ENCODE measurements at regions not wholly inside any gene's neighbourhood (a gene's known extent, or its start where the extent isn't known, plus 50 kb on each side); places are given as distances from the start of the nearest gene placed in this dataset.

DNA sequence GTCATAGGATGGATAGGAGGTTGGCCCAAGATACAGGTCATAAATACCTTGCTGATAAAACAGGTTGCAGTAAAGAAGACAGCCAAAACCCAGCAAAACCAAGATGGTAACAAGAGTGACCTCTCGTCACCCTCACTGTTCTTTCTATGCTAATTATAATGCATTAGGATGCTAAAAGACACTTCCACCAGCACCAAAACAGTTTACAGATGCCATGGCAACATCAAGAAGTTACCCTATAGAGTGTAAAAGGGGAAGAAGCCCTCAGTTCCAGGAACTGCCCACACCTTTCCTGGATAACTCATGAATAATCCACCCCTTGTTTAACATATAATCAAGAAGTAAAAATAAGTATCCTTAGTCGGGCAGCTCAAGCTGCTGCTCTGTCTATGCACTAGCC lies 671.9 kb downstream of the PTPRC start:
- no peaks in the 10 kb centered on the region for H3K27me3 ChIP-seq (ENCODE audit: control insufficient read depth in 3 of 3, insufficient read depth in 3 of 3, low read depth in 1 of 3, low read length in 3 of 3)
- H3K4me3 ChIP-seq (ENCODE audit: low read length in 2 of 2), result no peak overlapping the region
- H2BK15ac ChIP-seq (ENCODE audit: low read length), result no peak overlapping the region
- no peak overlapping the region for H2BK12ac ChIP-seq (ENCODE audit: low read length)
- no peak overlapping the region for H2AK5ac ChIP-seq (ENCODE audit: low read depth, low read length)
- H4K91ac ChIP-seq (ENCODE audit: low read depth, low read length, poor library complexity), result no peak overlapping the region
- no peaks in the 10 kb centered on the region for H3K9me3 ChIP-seq (replicated peaks in 1 of 2; ENCODE audit: control insufficient read depth in 2 of 2, insufficient read depth in 1 of 2, low read depth in 1 of 2, low read length in 2 of 2)
- H3K14ac ChIP-seq (ENCODE audit: low read length), result no peak overlapping the region
- no peak overlapping the region for H3K4me2 ChIP-seq (ENCODE audit: insufficient read depth, low read length, poor library complexity, severe bottlenecking)
- H3K9ac ChIP-seq (ENCODE audit: low read depth, low read length, poor library complexity), result no peak overlapping the region
- H3K23ac ChIP-seq (ENCODE audit: low read depth, low read length, poor library complexity), result no peak overlapping the region
- H3K27ac ChIP-seq (replicated peaks; ENCODE audit: low read length), result no peak overlapping the region
- peak overlapping the region; percentile 24 for H2AFZ ChIP-seq (ENCODE audit: low read length)
- no peak overlapping the region for H2BK120ac ChIP-seq (ENCODE audit: low read depth, low read length)
- WGBS, 2 donors (ENCODE audit: extremely low coverage in 2 of 2, insufficient read length in 2 of 2, insufficient replicate concordance in 1 of 2), result no CpG with 5 or more reads among the region's 2 CpGs
- no peak overlapping the region for H4K8ac ChIP-seq (ENCODE audit: low read depth, low read length)
- no peak overlapping the region for H3K4ac ChIP-seq (ENCODE audit: low read length)
- H2BK5ac ChIP-seq (ENCODE audit: low read length), result no peak overlapping the region
- peaks cover 1 to 20% of the 10 kb centered on the region in 2 donors for H3K4me1 ChIP-seq (ENCODE audit: control insufficient read depth in 2 of 2, insufficient read depth in 1 of 2, low read depth in 1 of 2, low read length in 2 of 2)
- H3K79me1 ChIP-seq (ENCODE audit: low read depth, low read length), result no peaks in the 10 kb centered on the region
- DNase-seq (ENCODE audit: low spot score), result no peak
- no peaks in the 10 kb centered on the region for H3K36me3 ChIP-seq (replicated peaks in 1 of 2; ENCODE audit: control insufficient read depth in 2 of 2, insufficient read depth in 2 of 2, low read length in 2 of 2)
- H3K18ac ChIP-seq (ENCODE audit: low read length), result no peak overlapping the region

DNA sequence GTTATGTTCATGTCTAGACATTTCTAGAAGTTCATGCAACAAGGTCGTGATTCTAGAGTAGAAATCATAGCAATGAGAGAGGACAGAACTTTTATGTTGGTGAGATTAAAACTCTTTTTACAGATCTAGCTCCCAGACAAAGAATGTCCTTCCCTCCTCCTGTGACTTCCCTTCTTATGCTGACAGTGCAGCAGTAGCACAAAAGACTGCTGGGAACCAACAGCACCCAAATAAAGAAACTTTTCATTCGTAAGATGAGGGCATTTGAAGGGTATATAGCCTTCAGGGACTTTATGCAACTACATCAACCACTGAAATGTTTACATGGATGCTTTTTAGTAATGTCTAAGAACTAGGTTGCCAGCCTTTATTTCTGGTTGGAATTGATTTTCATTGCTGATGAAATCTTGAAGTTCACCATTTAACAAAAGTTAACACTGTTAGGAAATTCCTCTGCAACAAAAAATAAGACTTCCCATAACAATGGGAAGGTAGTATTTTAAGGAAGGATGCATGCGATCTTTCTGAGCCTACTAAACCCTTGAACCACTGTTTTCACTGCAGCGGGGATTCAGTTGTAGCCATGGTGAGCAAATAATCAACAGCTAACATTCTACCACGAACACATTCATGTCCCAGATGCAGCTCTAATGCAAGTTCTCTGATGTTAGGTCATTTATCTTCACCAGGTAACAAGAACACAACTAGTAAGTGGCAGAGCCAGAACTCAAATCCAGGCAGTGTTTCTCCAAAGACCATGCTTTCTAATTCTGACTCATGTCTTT lies 672.8 kb downstream of the PTPRC start:
- H3K4ac ChIP-seq (ENCODE audit: low read length), result no peak overlapping the region
- H3K27me3 ChIP-seq (ENCODE audit: control insufficient read depth in 3 of 3, insufficient read depth in 3 of 3, low read depth in 1 of 3, low read length in 3 of 3), result no peaks in the 10 kb centered on the region
- no peaks in the 10 kb centered on the region for H3K9me3 ChIP-seq (replicated peaks in 1 of 2; ENCODE audit: control insufficient read depth in 2 of 2, insufficient read depth in 1 of 2, low read depth in 1 of 2, low read length in 2 of 2)
- no peak overlapping the region for H3K9ac ChIP-seq (ENCODE audit: low read depth, low read length, poor library complexity)
- H3K23ac ChIP-seq (ENCODE audit: low read depth, low read length, poor library complexity), result no peak overlapping the region
- H3K27ac ChIP-seq (replicated peaks; ENCODE audit: low read length), result no peak overlapping the region
- H4K8ac ChIP-seq (ENCODE audit: low read depth, low read length), result no peak overlapping the region
- H3K79me1 ChIP-seq (ENCODE audit: low read depth, low read length), result no peaks in the 10 kb centered on the region
- H3K36me3 ChIP-seq (replicated peaks in 1 of 2; ENCODE audit: control insufficient read depth in 2 of 2, insufficient read depth in 2 of 2, low read length in 2 of 2), result no peaks in the 10 kb centered on the region
- no peak overlapping the region for H3K14ac ChIP-seq (ENCODE audit: low read length)
- no peak overlapping the region for H2BK120ac ChIP-seq (ENCODE audit: low read depth, low read length)
- no peak overlapping the region for H4K91ac ChIP-seq (ENCODE audit: low read depth, low read length, poor library complexity)
- peaks cover 1 to 20% of the 10 kb centered on the region in 2 donors for H3K4me1 ChIP-seq (ENCODE audit: control insufficient read depth in 2 of 2, insufficient read depth in 1 of 2, low read depth in 1 of 2, low read length in 2 of 2)
- no peak overlapping the region for H3K18ac ChIP-seq (ENCODE audit: low read length)
- peak overlapping the region; percentile 60 for H2AFZ ChIP-seq (ENCODE audit: low read length)
- H3K4me2 ChIP-seq (ENCODE audit: insufficient read depth, low read length, poor library complexity, severe bottlenecking), result no peak overlapping the region
- H2BK12ac ChIP-seq (ENCODE audit: low read length), result no peak overlapping the region
- H2BK5ac ChIP-seq (ENCODE audit: low read length), result no peak overlapping the region
- no peak overlapping the region for H3K4me3 ChIP-seq (ENCODE audit: low read length in 2 of 2)
- WGBS, 2 donors (ENCODE audit: extremely low coverage in 2 of 2, insufficient read length in 2 of 2, insufficient replicate concordance in 1 of 2), result no CpG with 5 or more reads among the region's 5 CpGs
- H2BK15ac ChIP-seq (ENCODE audit: low read length), result no peak overlapping the region
- DNase-seq (ENCODE audit: low spot score), result no peak
- H2AK5ac ChIP-seq (ENCODE audit: low read depth, low read length), result no peak overlapping the region

DNA sequence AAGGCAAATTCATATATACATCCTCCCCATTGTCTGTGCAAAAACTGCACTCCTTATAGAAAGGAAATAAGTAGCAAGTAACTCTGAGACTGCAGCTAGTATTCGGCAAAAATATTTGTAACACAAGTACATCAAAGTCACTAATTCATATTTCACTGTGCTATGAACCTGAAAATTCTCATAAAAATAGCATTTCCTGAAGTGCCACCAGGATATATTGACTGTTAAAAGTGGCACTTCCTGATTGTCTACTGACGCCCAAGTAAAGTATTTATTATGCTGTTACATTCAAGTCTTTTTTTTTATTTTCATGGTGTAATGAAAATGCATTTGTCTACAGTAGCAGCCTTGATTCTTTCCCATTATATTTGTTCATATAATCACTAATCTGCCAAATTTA lies 673.8 kb downstream of the PTPRC start:
- H3K9me3 ChIP-seq (replicated peaks in 1 of 2; ENCODE audit: control insufficient read depth in 2 of 2, insufficient read depth in 1 of 2, low read depth in 1 of 2, low read length in 2 of 2), result no peaks in the 10 kb centered on the region
- H3K18ac ChIP-seq (ENCODE audit: low read length), result no peak overlapping the region
- no peak for DNase-seq (ENCODE audit: low spot score)
- no peak overlapping the region for H3K14ac ChIP-seq (ENCODE audit: low read length)
- H2BK5ac ChIP-seq (ENCODE audit: low read length), result no peak overlapping the region
- H2BK15ac ChIP-seq (ENCODE audit: low read length), result no peak overlapping the region
- H3K4ac ChIP-seq (ENCODE audit: low read length), result no peak overlapping the region
- H3K36me3 ChIP-seq (replicated peaks in 1 of 2; ENCODE audit: control insufficient read depth in 2 of 2, insufficient read depth in 2 of 2, low read length in 2 of 2), result no peaks in the 10 kb centered on the region
- H3K27ac ChIP-seq (replicated peaks; ENCODE audit: low read length), result no peak overlapping the region
- H3K4me2 ChIP-seq (ENCODE audit: insufficient read depth, low read length, poor library complexity, severe bottlenecking), result no peak overlapping the region
- no peak overlapping the region for H3K23ac ChIP-seq (ENCODE audit: low read depth, low read length, poor library complexity)
- H2BK12ac ChIP-seq (ENCODE audit: low read length), result no peak overlapping the region
- no peak overlapping the region for H2BK120ac ChIP-seq (ENCODE audit: low read depth, low read length)
- no CpG with 5 or more reads among the region's 2 CpGs for WGBS, 2 donors (ENCODE audit: extremely low coverage in 2 of 2, insufficient read length in 2 of 2, insufficient replicate concordance in 1 of 2)
- no peaks in the 10 kb centered on the region for H3K79me1 ChIP-seq (ENCODE audit: low read depth, low read length)
- H2AFZ ChIP-seq (ENCODE audit: low read length), result no peak overlapping the region
- peaks cover 1 to 20% of the 10 kb centered on the region in 2 donors for H3K4me1 ChIP-seq (ENCODE audit: control insufficient read depth in 2 of 2, insufficient read depth in 1 of 2, low read depth in 1 of 2, low read length in 2 of 2)
- H4K8ac ChIP-seq (ENCODE audit: low read depth, low read length), result no peak overlapping the region
- no peak overlapping the region for H4K91ac ChIP-seq (ENCODE audit: low read depth, low read length, poor library complexity)
- H3K9ac ChIP-seq (ENCODE audit: low read depth, low read length, poor library complexity), result no peak overlapping the region
- no peak overlapping the region for H2AK5ac ChIP-seq (ENCODE audit: low read depth, low read length)
- no peak overlapping the region for H3K4me3 ChIP-seq (ENCODE audit: low read length in 2 of 2)
- no peaks in the 10 kb centered on the region for H3K27me3 ChIP-seq (ENCODE audit: control insufficient read depth in 3 of 3, insufficient read depth in 3 of 3, low read depth in 1 of 3, low read length in 3 of 3)

DNA sequence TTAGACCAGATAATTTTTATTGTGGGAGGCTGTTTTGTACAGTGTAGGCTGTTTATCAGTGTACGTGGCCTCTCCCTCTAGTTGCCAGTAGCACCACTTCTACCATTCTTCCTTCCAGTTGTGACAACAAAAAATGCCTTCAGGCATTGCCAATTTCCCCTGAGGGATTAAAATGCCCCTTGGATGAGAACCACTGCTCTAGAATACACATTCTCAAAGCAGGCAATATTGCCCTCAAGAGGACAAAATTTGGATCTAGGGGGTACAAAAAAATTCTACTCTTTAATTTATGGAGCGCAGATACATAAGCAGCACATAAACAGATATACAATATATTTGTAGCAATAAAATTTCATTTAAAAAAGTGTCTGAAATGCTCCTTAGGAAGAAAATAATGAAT lies 674.6 kb downstream of the PTPRC start:
- DNase-seq (ENCODE audit: low spot score), result no peak
- H3K9me3 ChIP-seq (replicated peaks in 1 of 2; ENCODE audit: control insufficient read depth in 2 of 2, insufficient read depth in 1 of 2, low read depth in 1 of 2, low read length in 2 of 2), result no peaks in the 10 kb centered on the region
- no peak overlapping the region for H2BK15ac ChIP-seq (ENCODE audit: low read length)
- no peak overlapping the region for H3K4ac ChIP-seq (ENCODE audit: low read length)
- no peak overlapping the region for H3K18ac ChIP-seq (ENCODE audit: low read length)
- no peak overlapping the region for H3K14ac ChIP-seq (ENCODE audit: low read length)
- H4K91ac ChIP-seq (ENCODE audit: low read depth, low read length, poor library complexity), result no peak overlapping the region
- no peaks in the 10 kb centered on the region for H3K27me3 ChIP-seq (ENCODE audit: control insufficient read depth in 3 of 3, insufficient read depth in 3 of 3, low read depth in 1 of 3, low read length in 3 of 3)
- H3K4me3 ChIP-seq (ENCODE audit: low read length in 2 of 2), result no peak overlapping the region
- H3K36me3 ChIP-seq (replicated peaks in 1 of 2; ENCODE audit: control insufficient read depth in 2 of 2, insufficient read depth in 2 of 2, low read length in 2 of 2), result no peaks in the 10 kb centered on the region
- H2BK120ac ChIP-seq (ENCODE audit: low read depth, low read length), result no peak overlapping the region
- H3K9ac ChIP-seq (ENCODE audit: low read depth, low read length, poor library complexity), result no peak overlapping the region
- H2BK5ac ChIP-seq (ENCODE audit: low read length), result no peak overlapping the region
- no peak overlapping the region for H2AK5ac ChIP-seq (ENCODE audit: low read depth, low read length)
- no peak overlapping the region for H2BK12ac ChIP-seq (ENCODE audit: low read length)
- no peaks in the 10 kb centered on the region for H3K79me1 ChIP-seq (ENCODE audit: low read depth, low read length)
- no peak overlapping the region for H3K27ac ChIP-seq (replicated peaks; ENCODE audit: low read length)
- no peak overlapping the region for H4K8ac ChIP-seq (ENCODE audit: low read depth, low read length)
- no peak overlapping the region for H3K4me2 ChIP-seq (ENCODE audit: insufficient read depth, low read length, poor library complexity, severe bottlenecking)
- peaks cover 1 to 20% of the 10 kb centered on the region in 2 donors for H3K4me1 ChIP-seq (ENCODE audit: control insufficient read depth in 2 of 2, insufficient read depth in 1 of 2, low read depth in 1 of 2, low read length in 2 of 2)
- H2AFZ ChIP-seq (ENCODE audit: low read length), result no peak overlapping the region
- H3K23ac ChIP-seq (ENCODE audit: low read depth, low read length, poor library complexity), result no peak overlapping the region
- no CpG with 5 or more reads among the region's 2 CpGs for WGBS, 2 donors (ENCODE audit: extremely low coverage in 2 of 2, insufficient read length in 2 of 2, insufficient replicate concordance in 1 of 2)
